Endothelial cell of umbilical vein (primary cell): ENCODE measurements at regions not wholly inside any gene's neighbourhood (a gene's known extent, or its start where the extent isn't known, plus 50 kb on each side); places are given as distances from the start of the nearest gene placed in this dataset.

Experiments
- BruUV-seq: library from RNA; stranded (reverse); fragments of 400-500 nt; replicated peaks from 2 replicates; lab custom pipeline; 2021; lab: Mats Ljungman, UMichigan
- CTCF ChIA-PET: fragments of 300-600, 350-600 bp; sonication (Branson Sonifier 250); formaldehyde crosslinking; loops from one replicate; lab custom pipeline; 2021; ENCODE audit warnings: antibody characterized with exemption, inconsistent platforms; lab: Charles Lee
- POLR2A ChIA-PET: fragments of 300-600, 350-600 bp; sonication (Branson Sonifier 250); formaldehyde crosslinking; loops from one replicate; lab custom pipeline; 2021; ENCODE audit warnings: antibody characterized with exemption, inconsistent platforms; lab: Charles Lee
- DNase-seq: peaks from one replicate; pipeline ENCODE4 v3.0.0-alpha.2; 2011; ENCODE audit warnings: low read depth, low spot score
- FAIRE-seq: peaks from 2 replicates; lab custom pipeline; 2011; peaks lifted over from hg19 to GRCh38; lab: Jason Lieb, UNC
- H2AFZ ChIP-seq: 2 replicates; pipeline ENCODE4 v1.6.0; 2012; ENCODE audit warnings: low read depth, low read length, control low read depth, inconsistent platforms
- H3K27ac ChIP-seq: 2 replicates; pipeline ENCODE4 v1.5.1; 2011; ENCODE audit warnings: low read depth, mild to moderate bottlenecking, control low read depth, low read length, moderate library complexity; ENCODE audit not compliant: insufficient read depth
- H3K27me3 ChIP-seq, 2 experiments: 2 replicates each; pipeline versions ENCODE4 v1.6.0 to v1.6.1; 2011; ENCODE audit warnings: low read length in 2 of 2, mixed read lengths in 1 of 2; ENCODE audit not compliant: control insufficient read depth in 2 of 2, insufficient read depth in 2 of 2
- H3K36me3 ChIP-seq, 2 experiments: 2 replicates in 1 of 2; 3 replicates in 1 of 2; pipeline ENCODE4 v1.5.1; 2011; ENCODE audit warnings: low read length in 2 of 2, mild to moderate bottlenecking in 1 of 2, moderate library complexity in 1 of 2; ENCODE audit not compliant: control insufficient read depth in 2 of 2, insufficient read depth in 2 of 2; ENCODE audit errors: extremely low read depth in 1 of 2
- H3K4me1 ChIP-seq: 3 replicates; pipeline ENCODE4 v1.5.1; 2011; ENCODE audit warnings: mild to moderate bottlenecking, low read length; ENCODE audit not compliant: control insufficient read depth, insufficient read depth; ENCODE audit errors: extremely low read depth
- H3K4me2 ChIP-seq: 2 replicates; pipeline ENCODE4 v1.6.1; 2011; ENCODE audit warnings: low read length, control low read depth, mixed read lengths; ENCODE audit not compliant: insufficient read depth
- H3K4me3 ChIP-seq, 3 experiments: fragments of 200-600 bp in 1 of 3; sonication (generic), shearing (Covaris generic) in 1 of 3; replicated peaks in 1 of 3; 2 replicates each; pipeline ENCODE4 v1.5.1; 2011 to 2016; ENCODE audit warnings: control low read depth in 3 of 3, low read length in 3 of 3, mild to moderate bottlenecking in 2 of 3, inconsistent platforms in 1 of 3, low read depth in 1 of 3, moderate library complexity in 1 of 3; ENCODE audit not compliant: insufficient read depth in 1 of 3
- H3K79me2 ChIP-seq: 2 replicates; pipeline ENCODE4 v1.6.0; 2012; ENCODE audit warnings: low read length, inconsistent platforms; ENCODE audit not compliant: control insufficient read depth, insufficient read depth
- H3K9ac ChIP-seq: replicated peaks from 2 replicates; pipeline ENCODE3; 2011; ENCODE audit warnings: low read length, control low read depth; ENCODE audit not compliant: insufficient read depth; ENCODE audit errors: extremely low read depth
- H3K9me1 ChIP-seq: replicated peaks from 3 replicates; pipeline ENCODE4 v1.6.0; 2011; ENCODE audit warnings: mild to moderate bottlenecking, low read length; ENCODE audit not compliant: control insufficient read depth, insufficient read depth; ENCODE audit errors: extremely low read depth
- H3K9me3 ChIP-seq: replicated peaks from 2 replicates; pipeline ENCODE4 v1.5.1; 2012; ENCODE audit warnings: low read length, inconsistent platforms; ENCODE audit not compliant: control insufficient read depth, insufficient read depth
- H4K20me1 ChIP-seq: replicated peaks from 2 replicates; pipeline ENCODE3; 2011; ENCODE audit warnings: mild to moderate bottlenecking, low read length; ENCODE audit not compliant: control insufficient read depth, insufficient read depth; ENCODE audit errors: extremely low read depth
- EZH2 ChIP-seq: IDR thresholded peaks from 2 replicates; pipeline ENCODE4 v1.6.1; 2012; ENCODE audit warnings: borderline replicate concordance, low read depth, mild to moderate bottlenecking, moderate library complexity, low read length, inconsistent platforms; ENCODE audit not compliant: severe bottlenecking
- FOS ChIP-seq: IDR thresholded peaks from 2 replicates; pipeline ENCODE4 v1.6.1; 2011; ENCODE audit warnings: mild to moderate bottlenecking, low read length, moderate library complexity, borderline replicate concordance; ENCODE audit not compliant: insufficient read depth
- GATA2 ChIP-seq: IDR thresholded peaks from 2 replicates; pipeline ENCODE4 v1.7.0; 2011; ENCODE audit warnings: low read depth, mild to moderate bottlenecking, moderate library complexity, mixed read lengths, low read length; ENCODE audit not compliant: insufficient read length, insufficient read depth
- JUN ChIP-seq: IDR thresholded peaks from 2 replicates; pipeline ENCODE4 v1.6.1; 2011; ENCODE audit warnings: borderline replicate concordance, low read depth; ENCODE audit not compliant: insufficient read length, insufficient read depth
- MYC ChIP-seq: IDR thresholded peaks from one replicate; pipeline ENCODE4 v1.6.1; 2011; ENCODE audit warnings: mild to moderate bottlenecking, low read depth, low read length
- POLR2A ChIP-seq: IDR thresholded peaks from 2 replicates; pipeline ENCODE4 v1.6.1; 2012; ENCODE audit warnings: low read depth, mild to moderate bottlenecking, control low read depth, low read length
- POLR2AphosphoS5 ChIP-seq: IDR thresholded peaks from 2 replicates; pipeline ENCODE4 v1.6.1; 2012; ENCODE audit warnings: low read depth, mild to moderate bottlenecking, control low read depth, low read length, moderate library complexity; ENCODE audit not compliant: insufficient read depth
- dilution Hi-C: fragments of 300-500 bp; cut with MboI; formaldehyde crosslinking; loops from one replicate; pipeline ENCODE4 v1.15.0; 2019; ENCODE audit warnings: low sequenced_read_pairs; ENCODE audit not compliant: extremely low pct_ligation_motif_present
- intact Hi-C: fragments of 100-400 bp; cut with micrococcal nuclease; formaldehyde crosslinking; loops from one replicate; pipeline ENCODE4 v1.10.0; 2022
- TF ChIP-seq, protein P1 (sequence below): IDR thresholded peaks from 2 replicates; pipeline ENCODE4 v1.6.1; 2011; ENCODE audit not compliant: insufficient read depth, insufficient read length
- TF ChIP-seq, protein P2 (sequence below), 2 donors: IDR thresholded peaks; 1 replicate in 1 of 2; 2 replicates in 1 of 2; pipeline ENCODE4 v1.5.1; 2011; ENCODE audit warnings: low read length in 2 of 2, mild to moderate bottlenecking in 2 of 2, moderate library complexity in 2 of 2, control low read depth in 1 of 2, inconsistent platforms in 1 of 2, low read depth in 1 of 2; ENCODE audit not compliant: insufficient read depth in 1 of 2; ENCODE audit errors: extremely low read depth in 1 of 2

DNA sequence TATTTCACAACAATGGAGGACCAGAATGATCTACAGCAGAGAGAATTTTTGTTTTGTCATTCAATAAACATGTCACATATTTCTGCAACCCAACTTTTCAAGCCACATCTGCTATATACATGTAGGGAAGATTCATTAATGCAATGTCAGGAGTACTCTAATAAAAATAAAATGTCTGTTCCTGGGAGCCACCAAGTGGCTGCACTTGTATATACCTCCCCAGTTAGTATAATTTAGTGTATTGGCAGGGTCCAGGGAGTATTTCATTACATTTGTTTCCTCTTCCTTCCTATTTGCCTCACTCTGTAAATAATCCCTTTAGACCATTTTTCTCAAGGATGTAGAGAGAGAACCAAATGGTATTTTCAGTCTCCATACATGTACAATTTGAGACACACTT is 1169.0 kb downstream of the DIAPH3 start:
- TF ChIP-seq, protein P1, sequence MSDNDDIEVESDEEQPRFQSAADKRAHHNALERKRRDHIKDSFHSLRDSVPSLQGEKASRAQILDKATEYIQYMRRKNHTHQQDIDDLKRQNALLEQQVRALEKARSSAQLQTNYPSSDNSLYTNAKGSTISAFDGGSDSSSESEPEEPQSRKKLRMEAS: no peak
- TF ChIP-seq POLR2A (no peak), JUN (no peak), GATA2 (no peak), EZH2 (no peak), MYC (no peak), FOS (no peak), POLR2AphosphoS5 (no peak)
- TF ChIP-seq, protein P2, sequence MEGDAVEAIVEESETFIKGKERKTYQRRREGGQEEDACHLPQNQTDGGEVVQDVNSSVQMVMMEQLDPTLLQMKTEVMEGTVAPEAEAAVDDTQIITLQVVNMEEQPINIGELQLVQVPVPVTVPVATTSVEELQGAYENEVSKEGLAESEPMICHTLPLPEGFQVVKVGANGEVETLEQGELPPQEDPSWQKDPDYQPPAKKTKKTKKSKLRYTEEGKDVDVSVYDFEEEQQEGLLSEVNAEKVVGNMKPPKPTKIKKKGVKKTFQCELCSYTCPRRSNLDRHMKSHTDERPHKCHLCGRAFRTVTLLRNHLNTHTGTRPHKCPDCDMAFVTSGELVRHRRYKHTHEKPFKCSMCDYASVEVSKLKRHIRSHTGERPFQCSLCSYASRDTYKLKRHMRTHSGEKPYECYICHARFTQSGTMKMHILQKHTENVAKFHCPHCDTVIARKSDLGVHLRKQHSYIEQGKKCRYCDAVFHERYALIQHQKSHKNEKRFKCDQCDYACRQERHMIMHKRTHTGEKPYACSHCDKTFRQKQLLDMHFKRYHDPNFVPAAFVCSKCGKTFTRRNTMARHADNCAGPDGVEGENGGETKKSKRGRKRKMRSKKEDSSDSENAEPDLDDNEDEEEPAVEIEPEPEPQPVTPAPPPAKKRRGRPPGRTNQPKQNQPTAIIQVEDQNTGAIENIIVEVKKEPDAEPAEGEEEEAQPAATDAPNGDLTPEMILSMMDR (IDR thresholded peaks at IDR 0.05; ENCODE audit: extremely low read depth in 1 of 2, insufficient read depth in 1 of 2, low read depth in 1 of 2, low read length in 2 of 2): no peak

More for the DNA sequence above, 1169.0 kb downstream of the DIAPH3 start:
- Histone ChIP-seq H3K4me3 (no peak overlapping the region), H3K27me3 (no peaks in the 10 kb centered on the region), H4K20me1 (no peaks in the 10 kb centered on the region), H3K36me3 (no peaks in the 10 kb centered on the region), H3K4me1 (no peaks in the 10 kb centered on the region), H3K9ac (no peak overlapping the region), H2AFZ (no peak overlapping the region), H3K79me2 (no peaks in the 10 kb centered on the region), H3K4me2 (no peak overlapping the region), H3K9me3 (no peaks in the 10 kb centered on the region), H3K27ac (no peak overlapping the region), H3K9me1 (no peaks in the 10 kb centered on the region)
- no TSS peak for BruUV-seq
- dilution Hi-C loops (no loop called here), intact Hi-C loops (loop anchor here (10.0 kb wide), 1 partner anchor 320 kb away; no protein-coding TSS in a partner anchor)
- DNase-seq: peak; percentile 5
- ChIA-PET CTCF (no interaction called here), POLR2A (no interaction called here)
- FAIRE-seq: no peak
